BJ (cell line): ENCODE measurements at regions not wholly inside any gene's neighbourhood (a gene's known extent, or its start where the extent isn't known, plus 50 kb on each side); places are given as distances from the start of the nearest gene placed in this dataset.

Experiments
- CTCF ChIA-PET: fragments of 350-600 bp; formaldehyde crosslinking; extraction: SDS; loops from one replicate; lab custom pipeline; 2021; ENCODE audit warnings: antibody characterized with exemption, inconsistent platforms; lab: Yijun Ruan, JAX
- POLR2A ChIA-PET: fragments of 300-600 bp; sonication (Branson Sonifier 250); formaldehyde crosslinking; extraction: SDS; loops from one replicate; lab custom pipeline; 2021; ENCODE audit warnings: antibody characterized with exemption; lab: Charles Lee
- DNase-seq: peaks from one replicate; pipeline ENCODE4 v3.0.0-alpha.2; 2011; ENCODE audit warnings: low read depth
- H3K27me3 ChIP-seq: 2 replicates; pipeline ENCODE4 v1.6.0; 2011; ENCODE audit warnings: low read length; ENCODE audit not compliant: control insufficient read depth, insufficient read depth
- H3K36me3 ChIP-seq: 2 replicates; pipeline ENCODE4 v1.5.1; 2011; ENCODE audit warnings: low read length; ENCODE audit not compliant: control insufficient read depth, insufficient read depth
- H3K4me3 ChIP-seq: 2 replicates; pipeline ENCODE4 v1.5.1; 2011; ENCODE audit warnings: low read depth, mild to moderate bottlenecking, control low read depth, low read length
- CTCF ChIP-seq: IDR thresholded peaks from 2 replicates; pipeline ENCODE4 v1.5.1; 2011; ENCODE audit warnings: low read depth, mild to moderate bottlenecking, control low read depth, inconsistent platforms, low read length, moderate library complexity; ENCODE audit not compliant: insufficient read depth

- no peaks in the 10 kb centered on the region; the same call in 1 of the 2 replicates for H3K27me3 ChIP-seq
- no peak for TF ChIP-seq CTCF
- no peaks in the 10 kb centered on the region for H3K36me3 ChIP-seq
- ChIA-PET POLR2A (no interaction called here), CTCF (no interaction called here)
- DNase-seq, result no peak
- no peak overlapping the region for H3K4me3 ChIP-seq
Observed at GRCh38 chr4:4921077-4921476, 61.6 kb downstream of the MSX1 start.

- H3K4me3 ChIP-seq, result no peak overlapping the region
- H3K36me3 ChIP-seq, result no peaks in the 10 kb centered on the region
- no peak for DNase-seq
- ChIA-PET POLR2A (no interaction called here), CTCF (no interaction called here)
- no peak for TF ChIP-seq CTCF
- no peaks in the 10 kb centered on the region; the same call in 1 of the 2 replicates for H3K27me3 ChIP-seq
Observed at GRCh38 chr4:4922441-4922840, 63.0 kb downstream of the MSX1 start.

- Histone ChIP-seq H3K36me3 (no peaks in the 10 kb centered on the region), H3K27me3 (no peaks in the 10 kb centered on the region; the same call in 1 of the 2 replicates), H3K4me3 (no peak overlapping the region)
- ChIA-PET POLR2A (no interaction called here), CTCF (no interaction called here)
- TF ChIP-seq CTCF, result no peak
- no peak for DNase-seq
Observed at GRCh38 chr4:4923201-4923600, 63.7 kb downstream of the MSX1 start.

- H3K27me3 ChIP-seq, result no peaks in the 10 kb centered on the region
- H3K36me3 ChIP-seq, result no peaks in the 10 kb centered on the region
- no peak overlapping the region for H3K4me3 ChIP-seq
- no peak for DNase-seq
- no peak for TF ChIP-seq CTCF
- ChIA-PET POLR2A (no interaction called here), CTCF (no interaction called here)
Observed at GRCh38 chr4:4930677-4931076, 71.2 kb downstream of the MSX1 start.

- ChIA-PET POLR2A (no interaction called here), CTCF (no interaction called here)
- TF ChIP-seq CTCF, result no peak
- no peaks in the 10 kb centered on the region for H3K36me3 ChIP-seq
- H3K4me3 ChIP-seq, result no peak overlapping the region
- peaks cover 2% of the 10 kb centered on the region; the same call in 1 of the 2 replicates for H3K27me3 ChIP-seq
- no peak for DNase-seq
Observed at GRCh38 chr4:4935974-4936373, 76.5 kb downstream of the MSX1 start.
